A673 (cell line): ENCODE measurements at regions not wholly inside any gene's neighbourhood (a gene's known extent, or its start where the extent isn't known, plus 50 kb on each side); places are given as distances from the start of the nearest gene placed in this dataset.

Experiments
- BruUV-seq: library from RNA; stranded (reverse); fragments of 400-500 nt; replicated peaks from 2 replicates; lab custom pipeline; 2021; lab: Mats Ljungman, UMichigan
- CTCF ChIA-PET: fragments of 300-600 bp; sonication (Branson Sonifier 250); formaldehyde crosslinking; loops from one replicate; lab custom pipeline; 2022; ENCODE audit warnings: antibody characterized with exemption; lab: Charles Lee
- POLR2A ChIA-PET: fragments of 300-600 bp; sonication (Branson Sonifier 250); formaldehyde crosslinking; loops from one replicate; lab custom pipeline; 2022; ENCODE audit warnings: antibody characterized with exemption; ENCODE audit not compliant: low non-redundant PET; lab: Charles Lee
- DNase-seq: peaks from one replicate; pipeline ENCODE4 v3.0.0-alpha.2; 2015; ENCODE audit warnings: low spot score
- H3K27ac ChIP-seq: fragments of 200-600 bp; sonication (generic); 2 replicates; pipeline ENCODE4 v1.5.1; 2016; ENCODE audit warnings: mixed run types, low read depth, mild to moderate bottlenecking, mixed read lengths, antibody characterized with exemption, low read length; ENCODE audit not compliant: poor library complexity, severe bottlenecking
- H3K27me3 ChIP-seq: fragments of 200-600 bp; sonication (generic); replicated peaks from 2 replicates; pipeline ENCODE4 v1.6.1; 2017; ENCODE audit warnings: mixed run types, low read depth, mild to moderate bottlenecking, mixed read lengths, antibody characterized with exemption, low read length; ENCODE audit not compliant: insufficient read depth, poor library complexity
- H3K36me3 ChIP-seq: fragments of 200-600 bp; sonication (generic); 2 replicates; pipeline ENCODE4 v1.6.1; 2016; ENCODE audit warnings: mixed run types, mild to moderate bottlenecking, mixed read lengths, antibody characterized with exemption, low read length; ENCODE audit not compliant: insufficient read depth, poor library complexity, severe bottlenecking
- H3K4me1 ChIP-seq: fragments of 200-600 bp; sonication (generic); 2 replicates; pipeline ENCODE4 v1.6.1; 2017; ENCODE audit warnings: mixed run types, mild to moderate bottlenecking, mixed read lengths, antibody characterized with exemption, low read length; ENCODE audit not compliant: insufficient read depth, poor library complexity, severe bottlenecking
- H3K4me3 ChIP-seq: fragments of 200-600 bp; sonication (generic); 2 replicates; pipeline ENCODE4 v1.5.1; 2016; ENCODE audit warnings: low read depth, mixed run types, mild to moderate bottlenecking, mixed read lengths, low read length; ENCODE audit not compliant: poor library complexity, severe bottlenecking
- H3K9me3 ChIP-seq: fragments of 200-600 bp; sonication (generic); 2 replicates; pipeline ENCODE4 v1.6.1; 2016; ENCODE audit warnings: mixed run types, low read depth, mild to moderate bottlenecking, mixed read lengths, antibody characterized with exemption, low read length; ENCODE audit not compliant: poor library complexity, severe bottlenecking
- EZH2 ChIP-seq: fragments of 200-600 bp; sonication (generic); IDR thresholded peaks from 2 replicates; pipeline ENCODE4 v1.6.1; 2017; ENCODE audit warnings: borderline replicate concordance, low read depth, mild to moderate bottlenecking, mixed read lengths, antibody characterized with exemption, low read length; ENCODE audit not compliant: poor library complexity, severe bottlenecking
- intact Hi-C: fragments of 100-400 bp; cut with micrococcal nuclease; formaldehyde crosslinking; loops from one replicate; pipeline ENCODE4 v1.10.0; 2022; ENCODE audit not compliant: unreplicated experiment
- TF ChIP-seq, protein P1 (sequence below): fragments of 300-800, 200-600 bp; sonication (generic); conservative IDR thresholded peaks from 2 replicates; pipeline ENCODE4 v1.5.1; 2017; ENCODE audit warnings: low read depth, mild to moderate bottlenecking, antibody characterized with exemption, low read length, moderate library complexity, mixed read lengths

DNA sequence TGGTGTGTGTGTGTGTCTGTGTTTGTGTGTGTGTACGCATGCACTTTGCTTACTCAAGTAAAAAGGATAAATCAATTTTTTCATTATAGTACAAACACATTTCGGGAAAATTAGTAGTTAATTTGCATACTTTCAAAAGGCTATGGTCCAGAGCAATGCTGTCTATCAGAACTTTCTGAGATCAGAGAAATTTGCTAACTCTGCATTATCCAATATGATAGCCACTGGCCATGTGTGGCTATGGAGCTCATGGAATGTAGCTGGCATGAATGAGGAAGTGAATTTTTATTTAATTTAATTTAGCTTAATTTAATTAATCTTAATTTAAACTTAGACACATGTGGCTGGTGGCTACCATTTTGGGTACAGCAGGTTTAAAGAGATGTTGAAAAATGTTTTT lies 289.6 kb downstream of the MAT2B start:
- no peak for DNase-seq
- no peak overlapping the region for H3K4me3 ChIP-seq
- TF ChIP-seq, protein P1, sequence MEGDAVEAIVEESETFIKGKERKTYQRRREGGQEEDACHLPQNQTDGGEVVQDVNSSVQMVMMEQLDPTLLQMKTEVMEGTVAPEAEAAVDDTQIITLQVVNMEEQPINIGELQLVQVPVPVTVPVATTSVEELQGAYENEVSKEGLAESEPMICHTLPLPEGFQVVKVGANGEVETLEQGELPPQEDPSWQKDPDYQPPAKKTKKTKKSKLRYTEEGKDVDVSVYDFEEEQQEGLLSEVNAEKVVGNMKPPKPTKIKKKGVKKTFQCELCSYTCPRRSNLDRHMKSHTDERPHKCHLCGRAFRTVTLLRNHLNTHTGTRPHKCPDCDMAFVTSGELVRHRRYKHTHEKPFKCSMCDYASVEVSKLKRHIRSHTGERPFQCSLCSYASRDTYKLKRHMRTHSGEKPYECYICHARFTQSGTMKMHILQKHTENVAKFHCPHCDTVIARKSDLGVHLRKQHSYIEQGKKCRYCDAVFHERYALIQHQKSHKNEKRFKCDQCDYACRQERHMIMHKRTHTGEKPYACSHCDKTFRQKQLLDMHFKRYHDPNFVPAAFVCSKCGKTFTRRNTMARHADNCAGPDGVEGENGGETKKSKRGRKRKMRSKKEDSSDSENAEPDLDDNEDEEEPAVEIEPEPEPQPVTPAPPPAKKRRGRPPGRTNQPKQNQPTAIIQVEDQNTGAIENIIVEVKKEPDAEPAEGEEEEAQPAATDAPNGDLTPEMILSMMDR, result no peak
- TF ChIP-seq EZH2, result no peak
- H3K4me1 ChIP-seq, result no peaks in the 10 kb centered on the region
- no TSS peak for BruUV-seq
- no peak overlapping the region for H3K27ac ChIP-seq
- no peaks in the 10 kb centered on the region for H3K27me3 ChIP-seq
- no peaks in the 10 kb centered on the region for H3K9me3 ChIP-seq
- ChIA-PET CTCF (no interaction called here), POLR2A (no interaction called here)
- intact Hi-C loops, result no loop called here
- H3K36me3 ChIP-seq, result no peaks in the 10 kb centered on the region

DNA sequence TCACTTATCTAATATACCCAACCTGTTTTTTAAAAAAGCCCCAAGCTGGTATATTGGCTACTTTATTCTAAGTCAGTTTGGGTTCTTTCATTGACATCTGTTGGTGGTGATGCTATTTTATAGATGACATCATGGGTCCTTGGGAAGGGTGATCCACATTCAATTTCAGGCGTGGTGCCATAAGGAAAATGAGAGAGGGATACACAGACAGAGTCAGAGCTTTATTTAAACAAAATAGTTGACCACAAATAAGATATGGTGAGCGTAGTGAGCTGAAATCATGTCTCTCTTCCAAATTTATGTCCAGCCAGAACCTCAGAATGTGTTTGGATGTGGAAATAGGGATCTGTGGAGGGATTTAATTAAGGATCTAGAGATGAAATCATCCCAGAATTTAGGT lies 302.4 kb downstream of the MAT2B start:
- no peaks in the 10 kb centered on the region for H3K27me3 ChIP-seq
- no peaks in the 10 kb centered on the region for H3K9me3 ChIP-seq
- DNase-seq, result no peak
- POLR2A ChIA-PET, result no interaction called here
- no peaks in the 10 kb centered on the region for H3K4me1 ChIP-seq
- no peaks in the 10 kb centered on the region for H3K36me3 ChIP-seq
- no TSS peak for BruUV-seq
- H3K27ac ChIP-seq, result no peak overlapping the region
- CTCF ChIA-PET, result no interaction called here
- intact Hi-C loops, result loop anchor here (10.0 kb wide), 1 partner anchor 243 kb away; no protein-coding TSS in a partner anchor
- no peak overlapping the region for H3K4me3 ChIP-seq
- no peak for TF ChIP-seq EZH2
- TF ChIP-seq, protein P1, result no peak

DNA sequence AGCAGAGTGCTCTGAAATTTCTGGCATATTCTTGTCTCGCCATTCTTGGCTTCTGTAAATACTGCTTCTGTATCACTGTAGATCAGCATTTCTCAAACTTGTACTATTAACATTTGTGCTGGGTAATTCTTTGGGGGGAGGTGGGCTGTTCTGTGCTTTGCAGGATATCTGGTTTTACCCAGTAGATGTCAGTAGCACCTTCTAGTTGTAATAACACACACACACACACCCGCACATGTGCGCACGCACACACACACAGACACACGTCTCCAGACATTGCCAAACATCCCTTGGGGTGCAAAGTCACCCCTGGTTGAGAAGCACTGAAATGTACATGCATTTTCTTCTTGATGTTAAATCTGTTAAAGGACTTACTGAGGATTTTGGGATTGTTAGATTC lies 304.1 kb downstream of the MAT2B start:
- ChIA-PET POLR2A (no interaction called here), CTCF (no interaction called here)
- H3K36me3 ChIP-seq, result no peaks in the 10 kb centered on the region
- intact Hi-C loops, result loop anchor here (10.0 kb wide), 1 partner anchor 245 kb away; no protein-coding TSS in a partner anchor
- DNase-seq, result no peak
- BruUV-seq, result no TSS peak
- no peaks in the 10 kb centered on the region for H3K27me3 ChIP-seq
- H3K4me3 ChIP-seq, result no peak overlapping the region
- H3K9me3 ChIP-seq, result no peaks in the 10 kb centered on the region
- TF ChIP-seq, protein P1, result no peak
- no peak for TF ChIP-seq EZH2
- no peak overlapping the region for H3K27ac ChIP-seq
- no peaks in the 10 kb centered on the region for H3K4me1 ChIP-seq
